ENCODE measurements at regions not wholly inside any gene's neighbourhood (a gene's known extent, or its start where the extent isn't known, plus 50 kb on each side); places are given as distances from the start of the nearest gene placed in this dataset.
A peak's percentile ranks its signal among the peaks of the same experiment; 100 is the strongest.

- TF ChIP-seq Cebpa-rat (IDR thresholded peaks at IDR 0.05) = no peak
- Histone ChIP-seq H3K4me3 (no peak overlapping the region), H3K4me2 (no peak overlapping the region), H3K36me3 (no peaks in the 10 kb centered on the region), H3K27ac (no peak overlapping the region), H3K9me3 (peaks cover 10% of the 10 kb centered on the region), H4K20me1 (no peaks in the 10 kb centered on the region), H3K9ac (no peak overlapping the region), H3K27me3 (no peaks in the 10 kb centered on the region), H3K4me1 (peaks cover 26% of the 10 kb centered on the region)
Measured at GRCh38 chr21:39124681-39125251, 58.5 kb downstream of the PSMG1 start.

GRCh38 chr21:39123375-39123774, 59.9 kb downstream of the PSMG1 start:
- Histone ChIP-seq H3K9me3 (peaks cover 10% of the 10 kb centered on the region), H3K4me2 (no peak overlapping the region), H3K9ac (no peak overlapping the region), H4K20me1 (no peaks in the 10 kb centered on the region), H3K36me3 (no peaks in the 10 kb centered on the region), H3K4me1 (peaks cover 38% of the 10 kb centered on the region), H3K27ac (no peak overlapping the region), H3K27me3 (no peaks in the 10 kb centered on the region), H3K4me3 (no peak overlapping the region)
- no peak for TF ChIP-seq Cebpa-rat (IDR thresholded peaks at IDR 0.05)

- peaks cover 38% of the 10 kb centered on the region for H3K4me1 ChIP-seq
- H3K4me2 ChIP-seq = peak overlapping the region; percentile 50
- H3K36me3 ChIP-seq = no peaks in the 10 kb centered on the region
- H3K27me3 ChIP-seq = no peaks in the 10 kb centered on the region
- H3K9ac ChIP-seq = no peak overlapping the region
- H3K9me3 ChIP-seq = peaks cover 10% of the 10 kb centered on the region
- H4K20me1 ChIP-seq = no peaks in the 10 kb centered on the region
- no peak for TF ChIP-seq Cebpa-rat (IDR thresholded peaks at IDR 0.05)
- no peak overlapping the region for H3K27ac ChIP-seq
- H3K4me3 ChIP-seq = no peak overlapping the region
Measured at GRCh38 chr21:39121600-39122355, 61.5 kb downstream of the PSMG1 start.

GRCh38 chr21:39120876-39121599, 62.2 kb downstream of the PSMG1 start:
- no peaks in the 10 kb centered on the region for H3K27me3 ChIP-seq
- no peak overlapping the region for H3K9ac ChIP-seq
- no peak for TF ChIP-seq Cebpa-rat (IDR thresholded peaks at IDR 0.05)
- no peak overlapping the region for H3K4me3 ChIP-seq
- no peak overlapping the region for H3K27ac ChIP-seq
- H3K9me3 ChIP-seq = peaks cover 10% of the 10 kb centered on the region
- no peaks in the 10 kb centered on the region for H3K36me3 ChIP-seq
- H3K4me2 ChIP-seq = peak overlapping the region; percentile 50
- H4K20me1 ChIP-seq = no peaks in the 10 kb centered on the region
- peaks cover 36% of the 10 kb centered on the region for H3K4me1 ChIP-seq

- Histone ChIP-seq H3K4me3 (no peak overlapping the region), H3K27ac (no peak overlapping the region), H3K9ac (no peak overlapping the region), H3K4me2 (peak overlapping the region; percentile 27), H3K36me3 (no peaks in the 10 kb centered on the region), H3K9me3 (peaks cover 10% of the 10 kb centered on the region), H3K4me1 (peaks cover 32% of the 10 kb centered on the region), H4K20me1 (no peaks in the 10 kb centered on the region), H3K27me3 (no peaks in the 10 kb centered on the region)
- no peak for TF ChIP-seq Cebpa-rat (IDR thresholded peaks at IDR 0.05)
Measured at GRCh38 chr21:39119891-39120290, 63.4 kb downstream of the PSMG1 start.

- Histone ChIP-seq H3K27me3 (no peaks in the 10 kb centered on the region), H3K9me3 (peaks cover 10% of the 10 kb centered on the region), H3K36me3 (no peaks in the 10 kb centered on the region), H3K4me2 (0 out of 2 replicates have a peak overlapping the region, but pooled peaks have one; percentile 27), H3K4me3 (no peak overlapping the region), H3K9ac (no peak overlapping the region), H3K27ac (no peak overlapping the region), H4K20me1 (no peaks in the 10 kb centered on the region), H3K4me1 (peaks cover 32% of the 10 kb centered on the region)
- no peak for TF ChIP-seq Cebpa-rat (IDR thresholded peaks at IDR 0.05)
Measured at GRCh38 chr21:39118604-39119215, 64.5 kb downstream of the PSMG1 start.

- Histone ChIP-seq H3K27me3 (no peaks in the 10 kb centered on the region), H3K4me1 (peaks cover 32% of the 10 kb centered on the region), H4K20me1 (no peaks in the 10 kb centered on the region), H3K36me3 (no peaks in the 10 kb centered on the region), H3K4me2 (no peak overlapping the region), H3K9ac (no peak overlapping the region), H3K4me3 (no peak overlapping the region), H3K9me3 (peaks cover 6% of the 10 kb centered on the region), H3K27ac (no peak overlapping the region)
- TF ChIP-seq Cebpa-rat (IDR thresholded peaks at IDR 0.05) = no peak
Measured at GRCh38 chr21:39118061-39118460, 65.2 kb downstream of the PSMG1 start.

GRCh38 chr21:39117440-39117970, 65.7 kb downstream of the PSMG1 start:
- Histone ChIP-seq H3K4me3 (no peak overlapping the region), H4K20me1 (no peaks in the 10 kb centered on the region), H3K9me3 (peaks cover under 1% of the 10 kb centered on the region), H3K27ac (no peak overlapping the region), H3K36me3 (no peaks in the 10 kb centered on the region), H3K4me1 (peaks cover 32% of the 10 kb centered on the region), H3K9ac (no peak overlapping the region), H3K27me3 (no peaks in the 10 kb centered on the region), H3K4me2 (no peak overlapping the region)
- no peak for TF ChIP-seq Cebpa-rat (IDR thresholded peaks at IDR 0.05)

GRCh38 chr21:39116761-39117439, 66.4 kb downstream of the PSMG1 start:
- Histone ChIP-seq H3K4me1 (peaks cover 29% of the 10 kb centered on the region), H3K4me3 (no peak overlapping the region), H3K27ac (no peak overlapping the region), H3K9me3 (no peaks in the 10 kb centered on the region), H3K9ac (no peak overlapping the region), H3K36me3 (no peaks in the 10 kb centered on the region), H3K4me2 (no peak overlapping the region), H3K27me3 (no peaks in the 10 kb centered on the region), H4K20me1 (no peaks in the 10 kb centered on the region)
- no peak for TF ChIP-seq Cebpa-rat (IDR thresholded peaks at IDR 0.05)

All from BLaER1 (cell line).